ENCODE measurements at regions not wholly inside any gene's neighbourhood (a gene's known extent, or its start where the extent isn't known, plus 50 kb on each side); places are given as distances from the start of the nearest gene placed in this dataset.

- H4K8ac ChIP-seq (ENCODE audit: low read length), result no peak overlapping the region
- no peak overlapping the region for H3K14ac ChIP-seq (ENCODE audit: low read length in 2 of 2)
- H3K9me3 ChIP-seq (ENCODE audit: control insufficient read depth, low read length), result no peaks in the 10 kb centered on the region
- no peak for DNase-seq
- peak overlapping the region in 1 of 2 experiments; percentile 4 for H3K18ac ChIP-seq (ENCODE audit: low read depth in 1 of 2, low read length in 2 of 2)
- no peak overlapping the region for H3K27ac ChIP-seq (ENCODE audit: low read length, poor library complexity, severe bottlenecking)
- H3K4ac ChIP-seq (ENCODE audit: low read depth in 1 of 2, low read length in 2 of 2), result no peak overlapping the region
- H2AK5ac ChIP-seq (ENCODE audit: low read length, severe bottlenecking), result no peak overlapping the region
- no peak overlapping the region for H3K4me2 ChIP-seq (ENCODE audit: low read length, poor library complexity, severe bottlenecking)
- no peak overlapping the region for H2BK5ac ChIP-seq (ENCODE audit: low read depth, low read length, poor library complexity, severe bottlenecking)
- H3K9ac ChIP-seq (ENCODE audit: low read length), result no peak overlapping the region
- H2BK12ac ChIP-seq (ENCODE audit: low read length in 2 of 2), result no peak overlapping the region
- peaks cover 10 to 75% of the 10 kb centered on the region in 2 experiments for H3K36me3 ChIP-seq (ENCODE audit: control insufficient read depth in 1 of 2, insufficient read depth in 2 of 2, low read depth in 1 of 2, low read length in 2 of 2)
- no peak overlapping the region for H2BK120ac ChIP-seq (ENCODE audit: low read depth, low read length)
- H3K23ac ChIP-seq (ENCODE audit: low read length in 2 of 2), result no peak overlapping the region
- peaks cover 4% of the 10 kb centered on the region for H3K4me1 ChIP-seq (ENCODE audit: control insufficient read depth, insufficient read depth, low read depth, low read length)
- H2BK15ac ChIP-seq (ENCODE audit: low read depth, poor library complexity, severe bottlenecking), result no peak overlapping the region
- WGBS, result 98% methylated on average over 5 of the region's 5 CpGs
- peak overlapping the region; percentile 20 for H4K91ac ChIP-seq (ENCODE audit: low read length)
- no peak overlapping the region for H2AFZ ChIP-seq (ENCODE audit: low read depth, low read length)
- H3K79me1 ChIP-seq (replicated peaks; ENCODE audit: low read length, poor library complexity, severe bottlenecking), result peaks cover 54% of the 10 kb centered on the region
- H3K4me3 ChIP-seq (ENCODE audit: insufficient read depth in 1 of 2, low read depth in 1 of 2, low read length in 2 of 2), result no peak overlapping the region
- no peaks in the 10 kb centered on the region for H3K27me3 ChIP-seq (ENCODE audit: control insufficient read depth in 1 of 2, insufficient read depth in 1 of 2, low read length in 2 of 2)
These were observed 128.6 kb downstream of the NAV1 start for GRCh38 chr1:201667479-201667878.

- H3K27me3 ChIP-seq (ENCODE audit: control insufficient read depth in 1 of 2, insufficient read depth in 1 of 2, low read length in 2 of 2), result no peaks in the 10 kb centered on the region
- H2BK5ac ChIP-seq (ENCODE audit: low read depth, low read length, poor library complexity, severe bottlenecking), result no peak overlapping the region
- peaks cover 49% of the 10 kb centered on the region for H3K79me1 ChIP-seq (replicated peaks; ENCODE audit: low read length, poor library complexity, severe bottlenecking)
- H3K18ac ChIP-seq (ENCODE audit: low read depth in 1 of 2, low read length in 2 of 2), result no peak overlapping the region
- H3K9ac ChIP-seq (ENCODE audit: low read length), result no peak overlapping the region
- peaks cover 8% of the 10 kb centered on the region for H3K4me1 ChIP-seq (ENCODE audit: control insufficient read depth, insufficient read depth, low read depth, low read length)
- H3K36me3 ChIP-seq (ENCODE audit: control insufficient read depth in 1 of 2, insufficient read depth in 2 of 2, low read depth in 1 of 2, low read length in 2 of 2), result peaks cover 3 to 66% of the 10 kb centered on the region in 2 experiments
- H3K4me3 ChIP-seq (ENCODE audit: insufficient read depth in 1 of 2, low read depth in 1 of 2, low read length in 2 of 2), result no peak overlapping the region
- no peak overlapping the region for H3K27ac ChIP-seq (ENCODE audit: low read length, poor library complexity, severe bottlenecking)
- no peak overlapping the region for H3K4ac ChIP-seq (ENCODE audit: low read depth in 1 of 2, low read length in 2 of 2)
- no peak for DNase-seq
- no peak overlapping the region for H3K14ac ChIP-seq (ENCODE audit: low read length in 2 of 2)
- no peaks in the 10 kb centered on the region for H3K9me3 ChIP-seq (ENCODE audit: control insufficient read depth, low read length)
- H2AK5ac ChIP-seq (ENCODE audit: low read length, severe bottlenecking), result no peak overlapping the region
- no peak overlapping the region for H3K23ac ChIP-seq (ENCODE audit: low read length in 2 of 2)
- no peak overlapping the region for H2BK12ac ChIP-seq (ENCODE audit: low read length in 2 of 2)
- WGBS, result 100% methylated on average over 1 of the region's 1 CpG
- no peak overlapping the region for H2AFZ ChIP-seq (ENCODE audit: low read depth, low read length)
- no peak overlapping the region for H2BK15ac ChIP-seq (ENCODE audit: low read depth, poor library complexity, severe bottlenecking)
- no peak overlapping the region for H4K91ac ChIP-seq (ENCODE audit: low read length)
- no peak overlapping the region for H2BK120ac ChIP-seq (ENCODE audit: low read depth, low read length)
- no peak overlapping the region for H3K4me2 ChIP-seq (ENCODE audit: low read length, poor library complexity, severe bottlenecking)
- H4K8ac ChIP-seq (ENCODE audit: low read length), result no peak overlapping the region
These were observed 131.6 kb downstream of the NAV1 start for GRCh38 chr1:201670517-201670916.

GRCh38 chr1:201672685-201673084 lies 133.8 kb downstream of the NAV1 start:
- Histone ChIP-seq H4K91ac (ENCODE audit: low read length) (no peak overlapping the region), H2BK120ac (ENCODE audit: low read depth, low read length) (no peak overlapping the region), H3K18ac (ENCODE audit: low read depth in 1 of 2, low read length in 2 of 2) (no peak overlapping the region), H3K23ac (ENCODE audit: low read length in 2 of 2) (no peak overlapping the region), H2AFZ (ENCODE audit: low read depth, low read length) (no peak overlapping the region), H3K4me3 (ENCODE audit: insufficient read depth in 1 of 2, low read depth in 1 of 2, low read length in 2 of 2) (no peak overlapping the region), H3K9me3 (ENCODE audit: control insufficient read depth, low read length) (no peaks in the 10 kb centered on the region), H3K27me3 (ENCODE audit: control insufficient read depth in 1 of 2, insufficient read depth in 1 of 2, low read length in 2 of 2) (no peaks in the 10 kb centered on the region), H3K14ac (ENCODE audit: low read length in 2 of 2) (no peak overlapping the region), H2BK5ac (ENCODE audit: low read depth, low read length, poor library complexity, severe bottlenecking) (no peak overlapping the region), H3K4me1 (ENCODE audit: control insufficient read depth, insufficient read depth, low read depth, low read length) (peaks cover 18% of the 10 kb centered on the region), H4K8ac (ENCODE audit: low read length) (no peak overlapping the region), H3K4me2 (ENCODE audit: low read length, poor library complexity, severe bottlenecking) (no peak overlapping the region), H3K79me1 (replicated peaks; ENCODE audit: low read length, poor library complexity, severe bottlenecking) (peaks cover 41% of the 10 kb centered on the region), H2BK12ac (ENCODE audit: low read length in 2 of 2) (no peak overlapping the region), H2BK15ac (ENCODE audit: low read depth, poor library complexity, severe bottlenecking) (no peak overlapping the region), H3K36me3 (ENCODE audit: control insufficient read depth in 1 of 2, insufficient read depth in 2 of 2, low read depth in 1 of 2, low read length in 2 of 2) (peaks cover 0 to 49% of the 10 kb centered on the region in 2 experiments), H3K9ac (ENCODE audit: low read length) (no peak overlapping the region), H3K4ac (ENCODE audit: low read depth in 1 of 2, low read length in 2 of 2) (no peak overlapping the region), H3K27ac (ENCODE audit: low read length, poor library complexity, severe bottlenecking) (no peak overlapping the region), H2AK5ac (ENCODE audit: low read length, severe bottlenecking) (no peak overlapping the region)
- 95% methylated on average over 8 of the region's 8 CpGs for WGBS
- no peak for DNase-seq

GRCh38 chr1:201673093-201673492 lies 134.2 kb downstream of the NAV1 start:
- DNase-seq, result no peak
- H3K9ac ChIP-seq (ENCODE audit: low read length), result no peak overlapping the region
- no peak overlapping the region for H2AFZ ChIP-seq (ENCODE audit: low read depth, low read length)

More at GRCh38 chr1:201673093-201673492, 134.2 kb downstream of the NAV1 start:
- Histone ChIP-seq H3K4me2 (ENCODE audit: low read length, poor library complexity, severe bottlenecking) (no peak overlapping the region), H3K9me3 (ENCODE audit: control insufficient read depth, low read length) (no peaks in the 10 kb centered on the region), H3K27me3 (ENCODE audit: control insufficient read depth in 1 of 2, insufficient read depth in 1 of 2, low read length in 2 of 2) (no peaks in the 10 kb centered on the region), H2BK15ac (ENCODE audit: low read depth, poor library complexity, severe bottlenecking) (no peak overlapping the region), H2BK12ac (ENCODE audit: low read length in 2 of 2) (no peak overlapping the region), H2AK5ac (ENCODE audit: low read length, severe bottlenecking) (no peak overlapping the region), H4K8ac (ENCODE audit: low read length) (no peak overlapping the region), H3K23ac (ENCODE audit: low read length in 2 of 2) (no peak overlapping the region), H3K36me3 (ENCODE audit: control insufficient read depth in 1 of 2, insufficient read depth in 2 of 2, low read depth in 1 of 2, low read length in 2 of 2) (peaks cover 0 to 46% of the 10 kb centered on the region in 2 experiments), H2BK120ac (ENCODE audit: low read depth, low read length) (no peak overlapping the region), H3K27ac (ENCODE audit: low read length, poor library complexity, severe bottlenecking) (no peak overlapping the region), H3K79me1 (replicated peaks; ENCODE audit: low read length, poor library complexity, severe bottlenecking) (peaks cover 41% of the 10 kb centered on the region), H3K4me1 (ENCODE audit: control insufficient read depth, insufficient read depth, low read depth, low read length) (peaks cover 16% of the 10 kb centered on the region), H3K14ac (ENCODE audit: low read length in 2 of 2) (no peak overlapping the region), H4K91ac (ENCODE audit: low read length) (no peak overlapping the region), H2BK5ac (ENCODE audit: low read depth, low read length, poor library complexity, severe bottlenecking) (no peak overlapping the region), H3K4me3 (ENCODE audit: insufficient read depth in 1 of 2, low read depth in 1 of 2, low read length in 2 of 2) (no peak overlapping the region), H3K18ac (ENCODE audit: low read depth in 1 of 2, low read length in 2 of 2) (no peak overlapping the region), H3K4ac (ENCODE audit: low read depth in 1 of 2, low read length in 2 of 2) (no peak overlapping the region)
- WGBS, result 97% methylated on average over 8 of the region's 9 CpGs

Data from mesenchymal stem cell (in vitro differentiated cells and primary cell).